Suppressor macrophage treated with lipopolysaccharide for 1 hour (primary cell): ENCODE measurements at regions not wholly inside any gene's neighbourhood (a gene's known extent, or its start where the extent isn't known, plus 50 kb on each side); places are given as distances from the start of the nearest gene placed in this dataset.

Experiments
- DNase-seq, 3 donors: peaks; one replicate each; pipeline ENCODE4 v3.0.0-alpha.2; 2020 to 2022

DNA sequence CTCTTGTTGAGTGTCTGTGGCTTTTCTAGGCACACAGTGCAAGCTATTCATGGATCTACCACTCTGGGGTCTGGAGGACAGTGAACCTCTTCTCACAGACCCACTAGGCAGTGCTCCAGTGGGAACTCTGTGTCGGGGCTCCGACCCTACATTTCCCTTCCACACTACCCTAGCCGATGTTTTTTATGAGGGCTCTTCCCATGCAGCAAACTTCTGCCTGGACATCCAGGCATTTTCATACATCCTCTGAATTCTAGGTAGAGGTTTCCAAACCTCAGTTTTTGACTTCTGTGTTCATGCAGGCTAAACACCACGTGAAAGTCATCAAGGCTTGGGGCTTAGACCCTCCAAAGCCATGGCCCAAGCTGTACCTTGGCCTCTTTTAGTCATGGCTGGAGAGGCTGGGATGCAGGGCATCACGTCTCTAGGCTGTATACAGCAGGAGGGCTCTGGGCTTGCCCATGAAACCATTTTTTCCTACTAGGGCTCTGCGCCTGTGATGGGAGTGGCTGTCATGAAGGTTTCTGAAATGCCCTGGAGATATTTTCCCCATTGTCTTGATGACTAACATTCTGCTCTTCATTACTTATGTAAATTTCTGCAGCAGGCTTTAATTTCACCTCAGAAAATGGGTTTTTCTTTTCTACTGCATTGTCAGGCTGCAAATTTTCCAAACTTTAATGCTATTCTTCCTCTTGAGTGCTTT lies 249.8 kb upstream of the CPEB2 start:
- no peak for DNase-seq

DNA sequence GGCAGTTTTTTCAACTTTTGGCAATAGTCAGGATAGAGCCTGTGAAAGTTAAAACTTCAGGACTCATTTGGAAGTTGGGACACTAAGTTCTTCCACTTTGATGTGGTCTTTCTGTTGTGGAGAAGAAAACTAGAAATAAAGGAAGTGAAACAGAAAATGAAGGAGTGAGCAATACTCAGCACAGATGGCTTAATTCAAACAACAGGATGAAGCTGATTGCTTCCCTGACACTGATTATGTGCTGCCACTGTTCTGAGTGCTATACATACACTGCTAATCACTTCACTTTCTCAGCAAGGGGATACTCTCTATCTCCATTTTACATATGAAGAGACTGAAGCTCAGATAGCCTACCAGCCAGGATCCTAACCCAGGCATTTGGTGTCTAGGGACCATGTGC lies 235.1 kb upstream of the CPEB2 start:
- peak; percentile 31 to 57 (median 57) for DNase-seq

DNA sequence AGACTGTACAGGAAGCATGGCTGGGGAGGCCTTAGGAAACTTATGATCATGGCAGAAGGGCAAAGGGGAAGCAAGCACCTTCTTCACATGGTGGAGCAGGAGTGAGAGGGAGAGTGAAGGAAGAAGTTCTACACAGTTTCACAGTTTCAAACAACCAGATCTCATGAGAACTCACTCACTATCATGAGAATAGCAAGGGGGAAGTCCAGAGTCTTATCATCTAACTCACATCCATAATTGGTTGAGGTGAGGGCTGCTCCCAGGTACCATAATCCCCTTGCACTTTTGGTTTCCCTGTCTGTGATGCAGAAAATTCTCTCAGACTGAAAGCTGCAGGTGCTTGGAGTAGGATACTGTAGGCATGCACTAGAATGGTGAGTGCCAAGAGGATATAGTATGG lies 233.8 kb upstream of the CPEB2 start:
- no peak for DNase-seq

DNA sequence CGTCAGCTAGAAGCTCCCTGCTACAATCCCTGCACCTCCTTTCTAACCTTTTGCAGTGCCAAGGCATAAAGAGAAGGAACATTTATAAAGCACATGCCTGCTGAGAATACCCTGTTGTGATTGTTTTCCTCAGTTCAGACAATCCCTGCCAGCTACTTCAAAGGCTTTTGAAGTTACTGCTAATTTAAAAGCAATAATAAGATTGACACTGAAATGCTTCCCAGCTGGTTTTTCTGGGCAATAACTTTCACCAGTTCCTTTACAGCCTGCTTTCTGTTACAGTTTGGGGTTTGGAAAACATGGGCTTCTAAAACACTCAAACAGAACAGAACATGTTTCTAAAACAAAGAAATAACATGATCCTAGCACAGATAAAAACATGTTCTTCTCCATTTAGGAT lies 232.3 kb upstream of the CPEB2 start:
- no peak for DNase-seq

DNA sequence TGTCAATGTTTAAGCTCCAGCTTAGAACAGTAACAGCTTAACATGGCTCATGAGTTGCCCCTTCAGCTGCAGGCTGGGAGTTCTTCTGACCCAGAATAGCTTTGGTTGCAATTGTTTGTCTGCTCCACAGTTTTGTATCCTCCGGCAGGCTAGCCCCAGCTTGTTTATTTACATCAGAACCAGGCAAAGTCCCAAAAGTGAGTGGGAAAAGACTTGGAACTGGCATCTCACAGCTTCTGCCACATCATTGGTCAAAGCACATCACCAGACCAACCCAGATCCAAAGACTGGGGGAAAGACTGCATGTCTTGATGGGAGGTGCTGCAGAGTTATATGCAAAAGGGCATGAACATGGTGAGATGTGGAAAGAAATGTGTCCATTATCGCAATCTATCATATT lies 231.2 kb upstream of the CPEB2 start:
- DNase-seq: no peak

DNA sequence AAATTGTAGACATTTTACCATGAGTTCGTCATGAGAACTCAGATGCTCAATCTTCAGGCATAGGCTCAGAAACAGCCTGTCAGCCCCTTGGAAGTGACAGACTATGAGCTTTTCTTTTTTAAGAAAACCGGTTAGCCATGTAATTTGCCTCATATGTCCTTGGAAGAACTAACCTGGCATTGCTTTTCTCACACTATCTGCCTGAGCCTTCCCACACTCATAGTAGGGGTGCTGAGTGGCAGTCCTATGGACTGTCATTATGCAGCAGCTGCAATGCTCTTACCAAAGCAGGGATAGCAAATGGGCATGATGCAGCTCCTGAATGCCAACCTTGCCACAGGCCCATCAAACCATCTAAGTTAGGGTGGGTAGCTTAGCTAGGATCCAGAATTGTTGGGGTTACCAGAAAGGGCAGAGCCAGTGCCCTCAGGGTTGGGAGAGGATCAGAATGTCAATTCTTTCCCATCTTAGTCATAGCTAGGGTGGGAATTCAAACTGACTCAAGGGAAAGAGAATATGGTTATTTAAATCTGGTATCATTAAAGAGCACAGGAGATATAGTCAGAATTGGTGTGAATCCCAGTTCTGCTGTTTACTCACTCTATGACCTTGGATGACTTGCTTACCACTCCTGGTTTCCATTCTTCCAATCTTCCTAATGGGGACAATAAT lies 230.6 kb upstream of the CPEB2 start:
- DNase-seq: no peak

DNA sequence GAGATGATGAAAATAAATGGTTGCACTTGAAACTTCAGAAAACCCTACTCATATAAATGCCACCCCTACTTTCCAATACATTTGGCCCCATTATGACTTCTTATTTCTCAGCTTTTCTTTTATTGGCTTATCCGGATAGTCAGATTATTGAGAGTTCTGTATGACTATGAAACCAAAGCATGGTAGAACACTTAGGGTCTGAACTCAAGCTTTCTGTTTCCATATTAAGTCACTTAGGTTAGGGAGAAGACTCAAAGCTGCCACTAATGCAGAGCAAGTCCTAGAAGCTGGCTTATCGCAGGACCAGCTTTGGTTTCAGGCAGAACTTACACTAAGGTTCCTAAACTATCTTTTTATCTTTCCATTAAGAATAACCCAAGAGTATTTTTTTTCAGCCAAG lies 229.9 kb upstream of the CPEB2 start:
- DNase-seq: no peak

DNA sequence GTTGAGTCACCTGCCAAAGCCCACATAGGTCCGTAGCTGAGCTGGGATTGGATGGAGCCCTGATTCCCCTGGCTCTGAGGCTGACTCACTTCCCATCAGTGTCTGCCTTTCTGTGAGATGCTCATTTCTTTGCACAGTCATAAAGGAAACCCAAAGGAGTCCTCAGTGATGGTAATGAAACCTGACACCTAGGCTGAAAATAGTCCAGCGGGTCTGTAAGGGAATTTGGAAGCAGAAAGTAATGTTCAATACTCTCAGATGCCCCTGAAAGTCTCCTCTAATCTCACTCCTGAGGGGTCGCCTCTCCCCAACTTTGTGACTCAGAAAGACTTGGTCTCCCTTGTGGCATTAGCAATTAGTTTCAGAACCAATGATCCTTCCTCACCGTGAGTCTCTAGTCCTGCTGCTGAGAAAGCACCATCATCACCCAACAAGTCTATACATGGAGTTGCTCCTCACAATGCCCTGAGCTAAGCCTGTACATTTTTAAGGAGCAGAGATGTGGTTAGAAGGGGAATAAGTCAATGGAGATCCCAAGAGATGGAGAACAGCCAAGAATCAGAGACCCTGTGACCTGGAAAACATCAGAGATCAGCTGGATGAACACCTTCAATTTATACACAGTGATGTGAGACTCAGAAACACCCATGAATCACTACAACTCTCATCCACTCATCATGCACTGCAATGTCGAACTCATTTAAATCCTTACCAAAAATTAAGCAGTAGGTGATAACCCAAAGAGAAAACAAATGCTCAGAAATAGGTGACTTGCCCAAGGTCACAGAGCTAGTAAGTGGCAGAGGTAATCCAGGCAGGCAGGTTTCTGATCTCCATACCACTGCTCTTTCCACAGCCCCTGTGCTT lies 219.0 kb upstream of the CPEB2 start:
- no peak for DNase-seq

DNA sequence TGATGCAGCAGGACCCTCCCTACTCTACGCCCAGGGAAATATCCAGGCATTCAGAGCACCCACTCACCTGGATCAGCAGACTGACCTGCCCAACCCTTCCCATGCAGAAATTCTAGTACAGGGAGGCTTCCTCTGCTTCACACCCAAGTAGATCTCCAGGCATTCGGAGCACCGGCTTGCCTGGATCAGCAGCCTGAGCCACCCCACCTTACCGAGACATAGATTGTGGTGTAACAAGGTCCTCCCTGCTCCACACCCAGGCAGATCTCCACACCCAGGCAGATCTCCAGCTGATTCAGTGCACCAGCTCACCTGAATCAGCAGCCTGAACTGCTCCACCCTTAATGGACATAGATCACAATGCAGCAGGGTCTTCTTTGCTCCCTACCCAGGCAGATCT lies 215.1 kb upstream of the CPEB2 start:
- no peak for DNase-seq

DNA sequence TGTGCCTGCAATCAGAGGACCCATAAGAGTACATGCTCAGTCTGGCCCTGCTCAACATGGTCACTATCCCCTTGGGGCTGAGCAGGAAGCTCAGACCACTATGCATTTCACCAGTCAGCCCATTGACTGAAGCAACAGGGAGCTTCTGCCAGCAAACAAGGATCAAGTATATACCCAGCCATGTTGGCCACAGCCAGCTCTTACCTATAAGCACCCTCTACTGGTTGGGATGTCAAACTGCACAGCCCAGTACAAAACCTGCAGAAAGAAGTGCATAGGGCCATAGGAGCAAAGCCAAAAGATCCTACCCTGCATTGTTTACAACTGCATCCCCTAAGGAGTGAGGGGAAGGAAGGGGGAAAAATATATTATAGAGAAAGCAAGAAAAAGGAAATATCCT lies 214.4 kb upstream of the CPEB2 start:
- peak; percentile 37 to 61 (median 46) for DNase-seq

DNA sequence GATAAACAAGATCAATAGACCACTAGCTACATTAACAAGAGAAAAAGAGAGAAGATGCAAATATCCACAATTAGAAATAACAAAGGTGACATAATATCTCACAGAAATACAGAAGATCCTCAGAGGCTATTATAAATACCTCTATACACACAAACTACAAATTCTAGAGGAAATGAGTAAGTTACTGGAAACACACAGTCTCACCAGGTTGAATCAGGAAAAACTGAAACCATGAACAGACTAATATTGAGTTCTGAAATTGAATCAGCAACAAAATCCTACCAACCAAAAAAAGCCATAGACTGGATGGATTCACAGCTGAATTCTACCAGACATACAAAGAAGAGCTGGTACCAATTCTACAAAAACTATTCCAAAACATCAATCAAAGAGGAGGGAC lies 211.8 kb upstream of the CPEB2 start:
- DNase-seq: no peak

DNA sequence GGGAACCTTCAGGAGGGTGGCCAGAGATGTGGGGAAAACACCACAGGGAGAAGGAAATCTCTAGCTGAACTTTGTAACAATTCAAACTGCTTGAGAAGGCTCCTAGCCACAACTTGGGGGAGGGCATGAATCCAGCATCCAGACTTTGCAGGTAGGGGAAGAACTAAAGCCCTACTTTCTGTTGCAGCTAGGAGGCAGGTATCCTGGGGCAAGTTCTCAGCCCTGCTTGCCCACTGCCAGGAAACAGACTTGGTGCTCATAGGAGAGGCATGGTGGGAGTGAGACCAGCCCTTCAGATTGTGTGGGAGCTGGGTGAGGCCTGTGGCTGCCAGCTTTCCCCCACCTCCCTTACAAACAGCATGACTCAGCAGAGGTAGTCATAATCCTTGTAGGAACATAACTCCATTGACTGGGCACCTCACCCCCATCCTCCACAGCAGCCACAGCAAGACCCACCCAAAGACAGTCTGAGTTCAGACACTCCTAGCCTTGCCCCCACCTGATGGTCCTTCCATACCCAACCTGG lies 209.5 kb upstream of the CPEB2 start:
- peak in 2 of 3 donors; percentile 10 to 17 for DNase-seq

DNA sequence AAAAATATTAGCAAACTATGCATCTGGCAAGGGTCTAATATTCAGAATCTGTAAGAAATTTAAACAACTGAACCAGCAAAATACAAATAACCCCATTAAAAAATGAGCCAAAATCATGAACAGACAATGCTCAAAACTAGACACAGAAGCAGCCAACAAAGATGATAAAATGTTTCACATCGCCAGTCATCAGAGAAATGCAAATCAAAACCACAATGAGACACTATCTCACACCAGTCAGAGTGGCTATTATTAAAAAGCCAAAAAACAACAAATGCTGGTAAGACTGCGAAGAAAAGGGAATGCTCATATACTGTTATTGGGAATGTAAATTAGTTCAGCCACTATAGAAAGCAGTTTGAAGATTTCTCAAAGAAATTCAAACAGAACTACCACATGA lies 201.3 kb upstream of the CPEB2 start:
- DNase-seq: no peak

DNA sequence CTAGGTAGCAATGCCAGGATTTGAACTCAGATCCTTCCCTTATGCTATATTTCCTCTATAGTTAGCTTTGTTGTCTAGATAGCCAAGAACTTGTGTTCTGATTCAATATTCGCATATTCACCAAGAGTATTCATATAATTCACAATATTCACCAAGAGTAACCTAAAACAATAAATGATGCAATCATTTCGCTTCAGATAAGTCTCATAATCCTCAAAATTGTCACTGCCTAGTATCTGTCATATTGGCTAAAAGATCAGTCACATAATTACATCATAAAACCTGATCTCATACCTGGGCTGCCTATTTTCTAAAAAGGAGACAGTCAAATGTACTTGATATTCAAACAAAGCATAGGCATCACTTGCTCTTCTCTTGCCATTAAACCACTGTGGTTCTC lies 199.7 kb upstream of the CPEB2 start:
- DNase-seq: no peak

DNA sequence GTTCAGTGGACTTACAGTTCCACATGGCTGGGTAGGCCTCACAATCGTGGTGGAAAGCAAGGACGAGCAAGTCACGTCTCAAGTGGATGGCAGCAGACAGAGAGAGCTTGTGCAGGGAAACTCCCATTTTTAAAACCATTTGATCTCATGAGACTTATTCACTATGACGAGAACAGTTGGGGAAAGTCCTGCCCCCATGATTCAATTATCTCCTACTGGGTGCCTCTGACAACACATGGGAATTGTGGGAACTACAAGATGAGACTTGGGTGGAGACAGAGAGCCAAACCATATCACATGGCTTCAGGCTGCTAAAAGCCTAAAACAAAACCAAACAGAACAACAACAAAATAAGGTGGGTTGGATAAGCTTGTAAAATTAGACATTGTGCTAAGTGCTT lies 194.4 kb upstream of the CPEB2 start:
- DNase-seq: peak; percentile 35 to 52 (median 40)

DNA sequence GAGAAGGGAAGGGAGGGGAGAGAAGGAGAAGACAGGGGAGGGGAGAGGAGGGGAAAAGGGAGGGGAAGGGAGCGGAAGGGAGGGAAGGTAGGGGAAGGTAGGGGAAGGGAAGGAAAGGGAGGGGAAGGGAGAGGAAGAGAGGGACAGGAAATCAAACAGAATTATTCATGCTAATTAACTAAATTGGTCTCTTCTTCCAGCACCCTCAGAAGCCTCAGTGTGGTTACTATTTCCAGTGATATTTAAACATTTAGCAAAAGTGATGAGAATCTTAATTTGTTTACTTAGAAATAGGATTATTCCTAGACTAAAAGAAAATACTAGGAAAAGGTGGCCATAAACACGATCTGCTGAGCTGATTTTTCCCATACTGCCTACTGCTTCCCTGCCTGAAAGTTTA lies 193.1 kb upstream of the CPEB2 start:
- no peak for DNase-seq

DNA sequence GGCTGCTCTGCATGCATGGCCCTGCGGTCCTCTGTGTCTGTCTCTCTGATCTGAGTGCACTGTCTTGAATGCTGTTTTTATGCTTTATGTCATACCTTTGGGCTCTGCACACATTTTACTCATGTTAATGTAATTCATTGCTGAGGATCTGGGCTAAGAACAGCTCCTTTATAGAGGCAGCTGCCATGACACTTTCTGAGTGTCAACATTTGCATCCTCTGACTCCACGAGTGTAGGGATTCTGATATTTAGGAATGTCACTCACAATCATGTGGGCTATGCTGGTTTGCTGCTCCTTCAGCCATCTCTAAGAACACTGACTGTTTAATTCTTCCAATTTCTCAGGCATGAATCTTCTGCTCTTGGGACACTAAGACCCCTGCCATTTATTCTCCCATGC lies 192.2 kb upstream of the CPEB2 start:
- no peak for DNase-seq

DNA sequence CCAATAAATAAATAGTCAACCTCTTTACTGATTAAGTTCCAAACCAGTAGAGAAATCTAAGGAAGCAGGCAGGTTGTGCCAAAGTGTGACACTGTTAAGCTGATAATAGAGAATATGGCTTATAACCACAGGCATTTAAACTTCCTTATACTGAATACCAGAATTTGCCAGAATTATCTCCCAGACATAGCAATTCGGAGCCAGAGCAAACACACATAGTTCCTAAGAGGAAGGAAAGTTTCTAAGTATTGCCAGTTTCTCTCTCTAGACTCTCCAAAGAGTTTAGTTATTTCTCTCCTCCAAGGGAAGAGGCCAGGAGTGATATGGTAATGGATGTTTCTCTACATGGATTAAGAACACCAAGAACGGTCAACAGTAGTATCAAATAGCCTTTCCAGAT lies 191.7 kb upstream of the CPEB2 start:
- DNase-seq: no peak

DNA sequence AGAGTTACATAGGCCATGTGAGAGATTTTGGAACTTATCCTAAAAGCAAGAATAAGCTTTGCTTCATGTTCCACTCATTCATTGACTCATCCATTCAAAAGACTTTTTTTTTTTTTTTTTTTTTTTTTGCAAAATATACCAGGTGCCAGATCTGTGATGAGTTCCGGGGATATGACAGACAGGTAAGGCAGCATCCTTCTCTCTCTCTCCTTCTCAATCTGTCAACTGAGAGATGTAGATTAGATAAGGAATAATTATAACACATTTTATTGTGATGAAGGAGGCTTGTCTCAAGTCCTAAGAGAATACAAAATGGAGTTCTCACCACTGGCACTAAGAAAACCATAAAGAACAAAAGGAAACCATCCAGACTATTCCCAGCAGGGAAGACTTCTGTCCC lies 190.2 kb upstream of the CPEB2 start:
- DNase-seq: no peak

DNA sequence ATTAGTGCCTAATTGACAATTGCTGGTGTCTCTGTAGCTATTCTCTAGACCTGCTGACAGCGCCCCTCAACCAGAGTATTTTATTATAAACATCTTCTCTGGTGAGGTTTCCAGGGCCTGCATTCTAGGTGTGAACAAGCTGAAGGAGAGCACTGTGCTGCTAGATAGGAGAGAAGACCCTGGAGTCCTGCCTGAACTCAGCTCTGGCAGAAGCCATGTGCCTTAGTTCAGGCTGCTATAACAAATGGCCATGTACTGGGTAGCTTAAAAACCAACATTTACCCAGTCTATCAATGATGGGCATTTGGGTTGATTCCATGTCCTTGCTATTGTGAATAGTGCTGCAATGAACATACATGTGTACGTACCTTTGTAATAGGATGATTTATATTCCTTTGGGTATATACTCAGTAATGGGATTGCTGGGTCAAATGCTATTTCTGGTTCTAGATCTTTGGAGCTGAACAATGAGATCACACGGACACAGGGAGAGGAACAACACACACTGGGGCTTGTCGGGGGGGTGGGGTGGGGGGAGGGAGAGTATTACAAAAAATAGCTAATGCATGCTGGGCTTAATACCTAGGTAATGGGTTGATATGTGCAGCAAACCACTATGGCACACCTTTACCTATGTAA lies 185.5 kb upstream of the CPEB2 start:
- DNase-seq: no peak

DNA sequence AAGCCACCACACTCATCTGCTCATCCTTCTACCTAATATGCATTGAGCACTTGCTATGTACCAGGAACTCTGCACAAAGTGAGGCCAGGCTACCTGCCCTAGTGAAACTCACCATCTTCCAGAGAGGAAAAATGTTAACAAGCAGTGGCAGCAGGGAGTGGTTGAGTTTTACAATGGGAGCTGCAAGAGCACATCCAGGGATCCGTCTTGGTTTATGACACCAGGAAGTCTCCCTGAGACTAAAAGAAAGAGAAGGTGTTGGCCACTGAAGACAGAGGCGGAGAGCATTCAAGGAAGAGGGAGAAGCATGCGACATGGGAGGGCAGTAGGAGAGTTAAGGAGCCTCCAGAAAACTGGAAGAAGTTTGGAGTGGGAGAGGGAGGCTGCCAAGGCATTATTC lies 178.1 kb upstream of the CPEB2 start:
- no peak for DNase-seq

DNA sequence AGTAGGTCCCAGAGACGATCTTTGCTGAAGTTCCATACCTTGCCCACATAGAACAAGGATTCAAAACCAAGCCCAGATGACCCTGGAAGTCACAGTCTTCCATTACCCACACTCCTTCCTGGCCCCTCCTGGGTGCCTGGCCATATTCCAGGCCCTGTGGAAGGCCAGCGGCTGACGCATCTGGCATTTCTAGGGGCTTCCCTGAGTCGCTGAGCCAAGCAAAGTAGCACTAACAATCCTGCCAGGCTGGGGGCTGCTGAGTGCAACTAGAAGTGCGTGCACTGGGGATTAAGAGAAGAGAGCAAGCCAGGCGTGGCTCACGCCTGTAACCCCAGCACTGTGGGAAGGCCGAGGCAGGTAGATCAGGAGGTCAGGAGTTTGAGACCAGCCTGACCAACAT lies 175.2 kb upstream of the CPEB2 start:
- no peak for DNase-seq

DNA sequence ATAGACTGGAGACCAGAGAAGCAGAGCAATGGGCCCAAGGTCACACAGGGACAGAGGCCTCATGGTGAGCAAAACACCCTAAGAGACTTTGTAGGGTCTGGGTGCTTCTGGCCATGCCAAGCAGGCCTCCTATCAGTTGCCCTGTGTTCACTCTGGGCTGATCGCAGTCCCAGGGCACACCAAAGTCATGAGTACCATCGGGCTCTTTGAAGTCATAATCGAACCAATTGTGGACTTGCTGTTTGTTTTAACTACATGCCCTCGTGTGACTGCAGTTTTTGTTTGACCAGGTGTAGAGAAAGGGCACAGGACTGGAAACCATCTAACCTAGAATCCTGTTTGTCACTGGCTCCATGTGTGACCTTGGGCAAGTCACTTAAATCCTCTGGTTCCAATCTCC lies 172.5 kb upstream of the CPEB2 start:
- no peak for DNase-seq
